NB4 (cell line): ENCODE measurements at regions not wholly inside any gene's neighbourhood (a gene's known extent, or its start where the extent isn't known, plus 50 kb on each side); places are given as distances from the start of the nearest gene placed in this dataset.

Experiments used
- DNase-seq: peaks from one replicate; pipeline ENCODE4 v3.0.0; 2010; ENCODE audit warnings: low read depth
- H3K4me3 ChIP-seq: one replicate; pipeline ENCODE4 v1.5.1; 2011; ENCODE audit warnings: mild to moderate bottlenecking, low read depth, low read length, moderate library complexity
- CTCF ChIP-seq: IDR thresholded peaks from one replicate; pipeline ENCODE4 v1.5.1; 2012; ENCODE audit warnings: low read depth, low read length
- MAX ChIP-seq: IDR thresholded peaks from 2 replicates; pipeline ENCODE4 v1.6.1; 2011; ENCODE audit warnings: low read depth, low read length
- MYC ChIP-seq: IDR thresholded peaks from 2 replicates; pipeline ENCODE4 v1.6.1; 2011; ENCODE audit warnings: low read depth, low read length
- POLR2A ChIP-seq: IDR thresholded peaks from 2 replicates; pipeline ENCODE4 v1.6.1; 2011; ENCODE audit warnings: mild to moderate bottlenecking; ENCODE audit not compliant: insufficient read length; ENCODE audit errors: extremely low read depth

- TF ChIP-seq MYC = no peak
- no peak for TF ChIP-seq POLR2A
- no peak for TF ChIP-seq MAX
- TF ChIP-seq CTCF = no peak
- DNase-seq = no peak
- H3K4me3 ChIP-seq = no peak overlapping the region
Measured at GRCh38 chr12:90078344-90078743, 369.7 kb upstream of the ATP2B1 start.

- no peak for TF ChIP-seq POLR2A
- no peak for TF ChIP-seq MAX
- TF ChIP-seq MYC = no peak
- no peak for TF ChIP-seq CTCF
- no peak for DNase-seq
- no peak overlapping the region for H3K4me3 ChIP-seq
Measured at GRCh38 chr12:90077756-90078155, 369.1 kb upstream of the ATP2B1 start.

GRCh38 chr12:90076851-90077319 lies 368.2 kb upstream of the ATP2B1 start:
- TF ChIP-seq CTCF (no peak), MYC (no peak), POLR2A (no peak), MAX (no peak)
- DNase-seq = no peak
- H3K4me3 ChIP-seq = no peak overlapping the region

- TF ChIP-seq MYC (no peak), POLR2A (no peak), MAX (no peak), CTCF (no peak)
Measured at GRCh38 chr12:90075685-90076084, 367.0 kb upstream of the ATP2B1 start.

GRCh38 chr12:90074086-90074485 lies 365.4 kb upstream of the ATP2B1 start:
- no peak overlapping the region for H3K4me3 ChIP-seq
- DNase-seq = no peak
- TF ChIP-seq POLR2A (no peak), MAX (no peak), CTCF (no peak), MYC (no peak)

More at GRCh38 chr12:90075685-90076084, 367.0 kb upstream of the ATP2B1 start:
- no peak overlapping the region for H3K4me3 ChIP-seq
- DNase-seq = no peak
